ENCODE measurements at regions not wholly inside any gene's neighbourhood (a gene's known extent, or its start where the extent isn't known, plus 50 kb on each side); places are given as distances from the start of the nearest gene placed in this dataset.

DNA sequence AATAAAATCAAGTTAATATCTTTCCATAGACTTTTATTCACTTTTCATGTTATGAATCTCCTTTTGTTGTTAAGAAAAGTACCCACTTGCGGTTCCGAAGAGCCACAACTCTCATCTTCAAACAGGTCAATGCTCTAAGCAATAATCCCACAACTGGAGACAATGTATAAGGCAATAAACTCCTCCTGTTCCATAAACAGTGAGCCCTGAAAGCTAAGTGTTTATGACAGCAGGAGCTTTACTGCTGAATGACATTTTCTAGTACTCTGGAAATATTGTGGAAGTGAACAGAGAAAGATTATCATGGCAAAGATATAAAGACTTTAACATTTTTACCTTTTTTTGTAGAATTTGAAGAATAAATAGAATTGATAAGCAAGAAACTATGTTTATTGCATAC lies 213.5 kb upstream of the MBL2 start:
- no peaks in the 10 kb centered on the region for H3K36me3 Mint-ChIP-seq
- H3K4me3 ChIP-seq = no peak overlapping the region
- no peak overlapping the region for H3K27ac Mint-ChIP-seq
- no peak overlapping the region for H3K4me3 Mint-ChIP-seq
- no peak overlapping the region for H3K27ac ChIP-seq
- H3K4me1 ChIP-seq = no peaks in the 10 kb centered on the region
- H3K9me3 ChIP-seq (ENCODE audit: low read depth) = no peaks in the 10 kb centered on the region
- no peaks in the 10 kb centered on the region for H3K79me2 ChIP-seq (ENCODE audit: low read depth)
- TF ChIP-seq, protein P1, sequence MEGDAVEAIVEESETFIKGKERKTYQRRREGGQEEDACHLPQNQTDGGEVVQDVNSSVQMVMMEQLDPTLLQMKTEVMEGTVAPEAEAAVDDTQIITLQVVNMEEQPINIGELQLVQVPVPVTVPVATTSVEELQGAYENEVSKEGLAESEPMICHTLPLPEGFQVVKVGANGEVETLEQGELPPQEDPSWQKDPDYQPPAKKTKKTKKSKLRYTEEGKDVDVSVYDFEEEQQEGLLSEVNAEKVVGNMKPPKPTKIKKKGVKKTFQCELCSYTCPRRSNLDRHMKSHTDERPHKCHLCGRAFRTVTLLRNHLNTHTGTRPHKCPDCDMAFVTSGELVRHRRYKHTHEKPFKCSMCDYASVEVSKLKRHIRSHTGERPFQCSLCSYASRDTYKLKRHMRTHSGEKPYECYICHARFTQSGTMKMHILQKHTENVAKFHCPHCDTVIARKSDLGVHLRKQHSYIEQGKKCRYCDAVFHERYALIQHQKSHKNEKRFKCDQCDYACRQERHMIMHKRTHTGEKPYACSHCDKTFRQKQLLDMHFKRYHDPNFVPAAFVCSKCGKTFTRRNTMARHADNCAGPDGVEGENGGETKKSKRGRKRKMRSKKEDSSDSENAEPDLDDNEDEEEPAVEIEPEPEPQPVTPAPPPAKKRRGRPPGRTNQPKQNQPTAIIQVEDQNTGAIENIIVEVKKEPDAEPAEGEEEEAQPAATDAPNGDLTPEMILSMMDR (IDR thresholded peaks at IDR 0.05) = no peak
- TF ChIP-seq EZH2phosphoT487 (IDR thresholded peaks at IDR 0.05) = no peak
- no peak for TF ChIP-seq EZH2 (IDR thresholded peaks at IDR 0.05)
- no peaks in the 10 kb centered on the region for H3K36me3 ChIP-seq
- H2AFZ ChIP-seq (replicated peaks) = no peak overlapping the region
- H3K27me3 Mint-ChIP-seq (ENCODE audit: insufficient read depth, low read depth) = no peaks in the 10 kb centered on the region
- DNase-seq (ENCODE audit: low spot score) = no peak
- H3F3A ChIP-seq (ENCODE audit: low read depth) = no peaks in the 10 kb centered on the region
- no peaks in the 10 kb centered on the region for H3K9me3 Mint-ChIP-seq
- no peak overlapping the region for H3K9ac ChIP-seq
- no peaks in the 10 kb centered on the region for H4K20me1 ChIP-seq (ENCODE audit: low read depth)
- no peaks in the 10 kb centered on the region for H3K4me1 Mint-ChIP-seq
- H3K4me2 ChIP-seq = no peak overlapping the region
- no peaks in the 10 kb centered on the region for H3K27me3 ChIP-seq

DNA sequence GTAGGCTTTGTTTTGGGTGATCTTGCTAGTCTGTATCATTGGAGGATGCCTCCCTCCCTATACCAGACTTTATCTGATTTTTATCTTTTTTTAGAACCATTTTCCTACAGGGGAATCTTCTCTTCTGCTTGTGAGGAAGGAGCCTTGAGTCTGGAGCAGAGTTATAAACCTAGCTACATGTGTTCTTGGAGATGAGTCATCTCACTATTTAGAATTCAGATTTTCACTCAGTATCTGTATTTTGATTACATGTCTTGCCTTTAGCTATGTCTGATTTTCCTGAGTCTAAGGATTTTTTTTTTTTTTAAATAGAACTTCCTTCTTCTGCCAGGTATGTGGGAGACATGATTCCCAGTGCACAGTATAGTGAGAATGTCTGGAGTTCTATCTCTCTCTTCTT lies 211.6 kb upstream of the MBL2 start:
- H3K36me3 Mint-ChIP-seq = no peaks in the 10 kb centered on the region
- no peak for TF ChIP-seq EZH2 (IDR thresholded peaks at IDR 0.05)
- TF ChIP-seq EZH2phosphoT487 (IDR thresholded peaks at IDR 0.05) = no peak
- TF ChIP-seq, protein P1 (IDR thresholded peaks at IDR 0.05) = no peak
- Histone ChIP-seq H3K36me3 (no peaks in the 10 kb centered on the region), H3K27ac (no peak overlapping the region), H3K9me3 (ENCODE audit: low read depth) (no peaks in the 10 kb centered on the region), H4K20me1 (ENCODE audit: low read depth) (no peaks in the 10 kb centered on the region), H3F3A (ENCODE audit: low read depth) (no peaks in the 10 kb centered on the region), H3K27me3 (no peaks in the 10 kb centered on the region), H3K4me2 (no peak overlapping the region), H3K9ac (no peak overlapping the region), H3K79me2 (ENCODE audit: low read depth) (no peaks in the 10 kb centered on the region), H2AFZ (replicated peaks) (peak overlapping the region; percentile 53), H3K4me1 (no peaks in the 10 kb centered on the region), H3K4me3 (no peak overlapping the region)
- no peak overlapping the region for H3K4me3 Mint-ChIP-seq
- no peaks in the 10 kb centered on the region for H3K27me3 Mint-ChIP-seq (ENCODE audit: insufficient read depth, low read depth)
- H3K27ac Mint-ChIP-seq = no peak overlapping the region
- no peaks in the 10 kb centered on the region for H3K4me1 Mint-ChIP-seq
- DNase-seq (ENCODE audit: low spot score) = no peak
- H3K9me3 Mint-ChIP-seq = no peaks in the 10 kb centered on the region

DNA sequence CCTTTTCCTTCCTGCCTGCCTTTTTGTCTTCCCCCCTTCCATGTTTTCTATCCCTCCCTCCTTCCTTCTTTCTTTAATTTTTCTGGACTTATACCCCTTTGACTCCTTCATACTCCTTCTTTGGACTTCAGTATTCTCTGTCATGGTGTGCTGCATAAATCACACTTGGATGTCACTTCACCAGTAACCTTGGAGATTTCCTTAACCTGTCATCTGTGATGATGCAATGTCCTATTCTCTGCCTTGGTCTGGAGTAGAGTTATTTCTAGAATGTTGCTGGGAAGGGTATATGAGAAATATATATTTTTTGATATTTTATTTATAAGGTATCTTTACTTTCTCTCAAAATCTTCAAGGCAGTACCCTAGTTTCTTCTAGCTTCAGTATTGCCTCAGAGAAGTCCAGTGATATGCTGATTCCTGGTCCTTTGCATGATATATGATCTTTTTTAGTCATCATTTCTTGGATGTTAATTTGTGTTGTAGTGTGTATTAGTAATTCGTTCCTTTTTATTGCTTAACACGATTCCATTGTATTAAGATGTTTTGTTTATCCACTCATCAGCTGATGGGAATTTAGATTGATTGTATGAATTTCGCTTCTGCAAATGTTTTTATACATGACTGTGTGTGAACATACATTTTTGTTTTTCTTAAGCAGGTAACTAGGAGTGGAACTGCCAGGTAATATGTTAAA lies 206.9 kb upstream of the MBL2 start:
- TF ChIP-seq EZH2 (IDR thresholded peaks at IDR 0.05) (no peak), EZH2phosphoT487 (IDR thresholded peaks at IDR 0.05) (no peak)
- TF ChIP-seq, protein P1 (IDR thresholded peaks at IDR 0.05) = no peak

More for the DNA sequence above, 206.9 kb upstream of the MBL2 start:
- H3K36me3 Mint-ChIP-seq = no peaks in the 10 kb centered on the region
- H3K27me3 Mint-ChIP-seq (ENCODE audit: insufficient read depth, low read depth) = no peaks in the 10 kb centered on the region
- DNase-seq (ENCODE audit: low spot score) = no peak
- Histone ChIP-seq H3K9me3 (ENCODE audit: low read depth) (no peaks in the 10 kb centered on the region), H3F3A (ENCODE audit: low read depth) (no peaks in the 10 kb centered on the region), H3K79me2 (ENCODE audit: low read depth) (no peaks in the 10 kb centered on the region), H3K4me1 (peaks cover 6% of the 10 kb centered on the region), H3K27me3 (no peaks in the 10 kb centered on the region), H3K4me2 (no peak overlapping the region), H3K27ac (no peak overlapping the region), H3K36me3 (no peaks in the 10 kb centered on the region), H4K20me1 (ENCODE audit: low read depth) (no peaks in the 10 kb centered on the region), H2AFZ (replicated peaks) (no peak overlapping the region), H3K9ac (no peak overlapping the region), H3K4me3 (no peak overlapping the region)
- H3K27ac Mint-ChIP-seq = no peak overlapping the region
- H3K4me3 Mint-ChIP-seq = no peak overlapping the region
- H3K9me3 Mint-ChIP-seq = no peaks in the 10 kb centered on the region
- H3K4me1 Mint-ChIP-seq = peaks cover 2% of the 10 kb centered on the region
